ENCODE measurements at regions not wholly inside any gene's neighbourhood (a gene's known extent, or its start where the extent isn't known, plus 50 kb on each side); places are given as distances from the start of the nearest gene placed in this dataset.
"Not testable (repeated sequence)": the region's sequence is repeated elsewhere in the genome, so short reads cannot be mapped to it uniquely, and the experiment has no call there.

GRCh38 chr7:32691965-32692815 is 196.9 kb downstream of the AVL9 start:
- DNase-seq: peak in 25 of 58 donors; percentile 1 to 50 (median 18)

GRCh38 chr7:32688092-32688491 is 192.8 kb downstream of the AVL9 start:
- DNase-seq: not testable (repeated sequence)

- DNase-seq: no peak
Measured at GRCh38 chr7:32681174-32681518, 185.9 kb downstream of the AVL9 start.

GRCh38 chr7:32680259-32681173 is 185.2 kb downstream of the AVL9 start:
- no peak for DNase-seq

- DNase-seq: no peak
Measured at GRCh38 chr7:32679192-32679591, 183.9 kb downstream of the AVL9 start.

- DNase-seq: no peak
Measured at GRCh38 chr7:32677593-32677992, 182.3 kb downstream of the AVL9 start.

GRCh38 chr7:32676249-32676941 is 181.1 kb downstream of the AVL9 start:
- DNase-seq: no peak

- DNase-seq: no peak
Measured at GRCh38 chr7:32673275-32673983, 178.1 kb downstream of the AVL9 start.

- DNase-seq: peak in 6 of 58 donors; percentile 1 to 42 (median 6)
Measured at GRCh38 chr7:32670110-32671025, 175.1 kb downstream of the AVL9 start.

GRCh38 chr7:32669173-32669870 is 174.0 kb downstream of the AVL9 start:
- peak in 2 of 58 donors; percentile 1 to 23 for DNase-seq

GRCh38 chr7:32668387-32669097 is 173.3 kb downstream of the AVL9 start:
- not testable (repeated sequence) for DNase-seq

GRCh38 chr7:32667586-32667985 is 172.3 kb downstream of the AVL9 start:
- DNase-seq: not testable (repeated sequence)

GRCh38 chr7:32663805-32664211 is 168.5 kb downstream of the AVL9 start:
- not testable (repeated sequence) for DNase-seq

- not testable (repeated sequence) for DNase-seq
Measured at GRCh38 chr7:32662509-32662908, 167.2 kb downstream of the AVL9 start.

GRCh38 chr7:32661929-32662328 is 166.6 kb downstream of the AVL9 start:
- no peak for DNase-seq

GRCh38 chr7:32661501-32661900 is 166.2 kb downstream of the AVL9 start:
- no peak for DNase-seq

- no peak for DNase-seq
Measured at GRCh38 chr7:32660936-32661335, 165.6 kb downstream of the AVL9 start.

GRCh38 chr7:32659853-32660252 is 164.6 kb downstream of the AVL9 start:
- no peak for DNase-seq
